SH-SY5Y (cell line): ENCODE measurements at regions not wholly inside any gene's neighbourhood (a gene's known extent, or its start where the extent isn't known, plus 50 kb on each side); places are given as distances from the start of the nearest gene placed in this dataset.

ENCODE experiments used
- GATA2 ChIP-seq: IDR thresholded peaks from 2 replicates; pipeline ENCODE4 v1.6.1; 2011; ENCODE audit warnings: mild to moderate bottlenecking, low read depth, low read length
- GATA3 ChIP-seq: IDR thresholded peaks from 2 replicates; pipeline ENCODE4 v1.6.1; 2011; ENCODE audit warnings: low read depth, mild to moderate bottlenecking, low read length, moderate library complexity

- no peak for TF ChIP-seq GATA2
- TF ChIP-seq GATA3 = no peak
These were observed 151.1 kb upstream of the APC start for GRCh38 chr5:112586596-112587062.
